Muscle layer of colon (tissue), 2 donors: ENCODE measurements at regions not wholly inside any gene's neighbourhood (a gene's known extent, or its start where the extent isn't known, plus 50 kb on each side); places are given as distances from the start of the nearest gene placed in this dataset.
"Not testable (repeated sequence)": the region's sequence is repeated elsewhere in the genome, so short reads cannot be mapped to it uniquely, and the experiment has no call there.

Experiments used
- H3K27ac ChIP-seq: one replicate; pipeline ENCODE4 v1.7.0; 2013; ENCODE audit warnings: low read depth, mild to moderate bottlenecking, low read length, moderate library complexity
- H3K27me3 ChIP-seq, 2 donors: one replicate each; pipeline ENCODE4 v1.7.0; 2013; ENCODE audit warnings: low read length in 2 of 2, mild to moderate bottlenecking in 2 of 2; ENCODE audit not compliant: insufficient read depth in 2 of 2, control insufficient read depth in 1 of 2
- H3K36me3 ChIP-seq: one replicate; pipeline ENCODE4 v1.7.0; 2013; ENCODE audit warnings: mild to moderate bottlenecking, low read length; ENCODE audit not compliant: insufficient read depth
- H3K4me1 ChIP-seq: one replicate; pipeline ENCODE4 v1.7.0; 2013; ENCODE audit warnings: mild to moderate bottlenecking, low read length; ENCODE audit not compliant: insufficient read depth
- H3K4me3 ChIP-seq, 2 donors: one replicate each; pipeline ENCODE4 v1.7.0; 2013; ENCODE audit warnings: low read length in 2 of 2, low read depth in 1 of 2, mild to moderate bottlenecking in 1 of 2, moderate library complexity in 1 of 2
- H3K9ac ChIP-seq: one replicate; pipeline ENCODE4 v1.7.0; 2013; ENCODE audit warnings: low read length
- H3K9me3 ChIP-seq: one replicate; pipeline ENCODE4 v1.7.0; 2013; ENCODE audit warnings: mild to moderate bottlenecking, low read length
- donor health status: abdominal sarcoma.
- donor health status: Adenocarcinoma of cecum.

DNA sequence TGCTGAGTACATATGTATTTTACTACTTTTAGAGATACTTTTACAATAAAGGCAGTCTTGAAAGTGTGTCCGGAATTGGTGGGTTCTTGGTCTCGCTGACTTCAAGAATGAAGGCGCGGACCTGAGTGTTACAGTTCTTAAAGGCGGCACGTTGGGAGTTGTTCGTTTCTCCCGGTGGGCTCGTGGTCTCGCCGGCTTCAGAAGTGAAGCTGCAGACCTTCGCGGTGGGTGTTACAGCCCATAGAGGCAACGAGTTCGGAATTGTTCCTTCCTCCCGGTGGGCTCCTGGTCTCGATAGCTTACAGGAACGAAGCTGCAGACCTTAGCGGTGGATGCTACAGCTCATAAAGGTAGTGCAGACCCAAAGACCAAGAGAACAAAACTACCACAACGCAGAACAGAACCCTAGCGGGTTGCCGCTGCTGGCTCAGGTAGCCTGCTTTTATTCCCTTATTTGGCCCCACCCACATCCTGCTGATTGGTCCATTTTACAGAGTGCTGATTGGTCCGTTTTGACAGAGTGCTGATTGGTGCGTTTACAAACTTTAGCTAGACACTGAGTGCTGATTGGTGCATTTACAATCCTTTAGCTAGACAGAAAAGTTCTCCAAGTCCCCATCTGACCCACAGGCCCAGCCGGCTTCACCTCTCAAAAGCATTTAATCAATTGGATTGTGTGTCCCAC lies 79.6 kb upstream of the KMT2C start:
- not testable (repeated sequence) for H3K4me3 ChIP-seq, H3K9ac ChIP-seq, H3K36me3 ChIP-seq, H3K27me3 ChIP-seq, H3K27ac ChIP-seq, H3K4me1 ChIP-seq, H3K9me3 ChIP-seq

DNA sequence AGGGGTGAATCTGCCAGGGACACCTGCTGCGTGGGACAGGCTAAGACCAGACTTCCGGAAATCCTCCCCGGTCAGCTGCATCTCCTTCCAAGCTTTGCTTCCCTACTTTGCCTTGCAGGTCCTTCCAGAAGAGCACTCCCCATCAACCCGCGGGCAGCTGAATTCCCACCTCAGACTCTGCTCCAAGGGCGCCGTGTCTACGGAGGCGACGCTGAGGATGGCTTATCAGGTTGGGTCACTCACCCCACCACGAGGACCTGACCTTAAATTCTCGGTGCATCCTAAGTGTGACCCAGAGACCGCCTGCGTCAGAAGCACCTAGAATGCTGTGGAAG lies 78.9 kb upstream of the KMT2C start:
- H3K4me3 ChIP-seq, result no peak overlapping the region
- H3K36me3 ChIP-seq, result no peaks in the 10 kb centered on the region
- H3K4me1 ChIP-seq, result no peaks in the 10 kb centered on the region
- H3K9me3 ChIP-seq, result no peaks in the 10 kb centered on the region
- H3K27ac ChIP-seq, result no peak overlapping the region
- H3K9ac ChIP-seq, result no peak overlapping the region
- H3K27me3 ChIP-seq, result no peaks in the 10 kb centered on the region

DNA sequence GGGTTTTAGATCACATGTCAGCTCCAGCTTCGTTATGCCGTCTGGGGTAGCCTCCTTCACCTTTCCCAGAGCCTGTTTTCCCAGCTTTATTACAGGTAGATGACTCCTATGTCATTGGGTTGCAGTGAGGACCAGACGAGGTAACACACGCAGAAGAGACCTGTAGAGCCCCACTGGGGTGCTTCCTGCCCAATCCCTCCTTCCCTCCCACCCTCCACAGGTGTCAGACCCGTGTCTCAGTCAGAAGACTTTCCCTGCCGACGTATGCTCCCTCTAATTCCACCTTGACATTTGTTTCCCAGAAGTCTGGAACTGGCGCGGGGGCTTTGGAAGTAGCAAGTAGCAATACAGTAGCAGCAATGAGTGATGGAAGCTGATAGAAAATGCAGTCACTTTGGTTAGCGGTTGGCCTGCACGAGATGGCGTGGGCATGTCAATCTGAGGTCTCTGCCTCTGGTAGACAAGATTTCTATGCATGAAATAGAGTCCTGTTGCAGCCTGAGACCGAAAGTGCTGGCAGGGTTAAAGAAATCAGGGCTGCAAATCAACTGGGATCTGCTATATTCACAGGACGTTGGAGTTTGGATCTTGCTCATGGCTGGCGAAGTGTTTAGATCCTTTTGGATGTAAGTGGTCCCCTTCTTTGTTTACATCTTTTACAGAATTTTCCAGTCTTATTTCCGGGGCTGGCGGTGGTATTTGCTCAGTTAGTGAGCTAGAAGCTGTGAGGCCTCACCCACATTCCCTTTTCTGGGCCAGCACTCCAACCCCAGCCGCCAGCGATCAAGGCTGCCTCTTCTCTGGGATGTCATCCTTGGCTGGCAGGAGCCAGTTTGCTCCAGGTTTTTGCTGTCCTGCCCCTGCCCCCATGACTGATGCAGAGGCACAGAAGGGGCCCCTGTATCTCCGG lies 78.3 kb upstream of the KMT2C start:
- H3K27ac ChIP-seq, result no peak overlapping the region
- H3K9ac ChIP-seq, result no peak overlapping the region
- no peak overlapping the region for H3K4me3 ChIP-seq
- H3K9me3 ChIP-seq, result no peaks in the 10 kb centered on the region
- no peaks in the 10 kb centered on the region for H3K4me1 ChIP-seq
- no peaks in the 10 kb centered on the region for H3K27me3 ChIP-seq
- H3K36me3 ChIP-seq, result no peaks in the 10 kb centered on the region

DNA sequence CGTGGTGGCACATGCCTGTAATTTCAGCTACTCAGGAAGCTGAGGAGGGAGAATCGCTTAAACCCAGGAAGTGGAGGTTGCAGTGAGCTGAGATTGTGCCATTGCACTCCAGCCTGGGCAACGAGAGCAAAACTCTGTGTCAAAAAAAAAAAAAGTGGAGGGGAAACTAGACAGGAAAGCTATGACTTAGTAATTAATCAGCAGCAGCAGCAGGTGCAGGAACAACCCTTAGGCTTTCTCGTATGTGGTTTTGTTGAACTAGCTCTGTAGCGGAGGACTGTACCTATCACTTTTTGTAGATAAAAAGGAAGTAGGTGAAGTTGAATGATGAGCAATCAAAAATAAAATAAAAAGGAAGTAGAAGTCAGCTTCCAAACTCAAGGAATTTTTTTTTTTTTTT lies 76.9 kb upstream of the KMT2C start:
- Histone ChIP-seq H3K9ac (no peak overlapping the region), H3K4me1 (no peaks in the 10 kb centered on the region), H3K9me3 (no peaks in the 10 kb centered on the region), H3K36me3 (no peaks in the 10 kb centered on the region), H3K4me3 (no peak overlapping the region), H3K27me3 (no peaks in the 10 kb centered on the region), H3K27ac (no peak overlapping the region)

DNA sequence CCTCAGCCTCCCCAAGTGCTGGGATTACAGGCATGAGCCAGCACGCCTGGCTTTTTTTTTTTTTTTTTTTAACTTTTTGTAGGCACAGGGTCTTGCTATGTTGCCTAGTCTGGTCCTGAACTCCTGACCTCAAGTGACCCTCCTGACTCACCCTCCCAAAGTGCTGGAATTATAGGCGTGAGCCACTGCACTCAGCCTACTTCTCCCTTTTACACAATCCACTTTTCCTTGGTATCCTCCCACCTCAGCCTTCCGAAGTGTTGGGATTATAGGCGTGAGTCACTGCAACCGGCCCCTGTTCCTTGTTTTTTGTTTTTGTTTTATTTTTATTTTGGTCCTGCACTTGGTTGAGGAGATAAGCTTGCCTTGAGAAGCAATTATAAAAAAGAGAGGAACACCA lies 75.9 kb upstream of the KMT2C start:
- Histone ChIP-seq H3K27me3 (no peaks in the 10 kb centered on the region), H3K4me3 (no peak overlapping the region), H3K27ac (no peak overlapping the region), H3K9ac (no peak overlapping the region), H3K9me3 (no peaks in the 10 kb centered on the region), H3K36me3 (no peaks in the 10 kb centered on the region), H3K4me1 (no peaks in the 10 kb centered on the region)

DNA sequence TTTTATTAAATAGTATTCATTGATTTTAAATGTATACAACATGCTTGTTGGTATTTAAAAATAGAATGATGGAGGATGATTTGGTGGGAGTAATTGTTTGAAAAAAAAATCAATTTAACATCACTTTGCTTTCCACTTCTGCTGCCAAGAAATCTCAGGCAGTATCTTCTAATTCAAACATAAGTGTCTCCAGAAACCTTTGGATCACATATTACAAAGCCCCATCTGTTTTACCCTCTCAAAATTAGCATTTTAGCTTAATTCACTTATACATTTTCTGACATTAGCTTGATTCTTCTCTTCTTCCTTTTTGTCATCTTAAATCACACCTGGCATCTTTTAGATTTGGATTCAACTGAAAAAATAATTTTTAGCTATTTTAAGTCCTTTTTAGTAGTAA lies 72.9 kb upstream of the KMT2C start:
- Histone ChIP-seq H3K27me3 (no peaks in the 10 kb centered on the region), H3K36me3 (no peaks in the 10 kb centered on the region)

DNA sequence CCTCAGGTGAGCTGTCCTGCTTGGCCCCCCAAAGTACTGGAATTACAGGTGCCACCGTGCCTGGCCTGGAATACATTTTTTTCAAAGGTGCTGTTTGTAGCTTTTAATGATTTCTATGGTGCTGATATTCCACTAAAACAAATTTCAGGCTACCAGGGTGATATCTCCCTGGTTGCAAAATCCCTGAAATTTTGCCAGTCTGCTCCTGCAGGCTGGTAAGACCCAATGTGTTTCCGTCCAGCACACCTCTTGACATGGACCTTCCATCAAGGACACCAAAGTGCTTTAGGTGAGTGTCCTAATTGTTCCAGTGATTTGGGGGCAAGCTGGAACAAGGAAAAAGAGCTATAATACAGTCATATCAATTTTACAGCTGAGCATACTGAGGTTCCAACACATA lies 69.8 kb upstream of the KMT2C start:
- H3K27me3 ChIP-seq, result no peaks in the 10 kb centered on the region
- no peaks in the 10 kb centered on the region for H3K4me1 ChIP-seq
- no peak overlapping the region for H3K4me3 ChIP-seq
- H3K9ac ChIP-seq, result no peak overlapping the region
- H3K9me3 ChIP-seq, result no peaks in the 10 kb centered on the region
- H3K36me3 ChIP-seq, result no peaks in the 10 kb centered on the region
- no peak overlapping the region for H3K27ac ChIP-seq

More for the DNA sequence above, 72.9 kb upstream of the KMT2C start:
- H3K9me3 ChIP-seq, result no peaks in the 10 kb centered on the region
- H3K4me3 ChIP-seq, result no peak overlapping the region
- no peak overlapping the region for H3K9ac ChIP-seq
- H3K4me1 ChIP-seq, result no peaks in the 10 kb centered on the region
- no peak overlapping the region for H3K27ac ChIP-seq

DNA sequence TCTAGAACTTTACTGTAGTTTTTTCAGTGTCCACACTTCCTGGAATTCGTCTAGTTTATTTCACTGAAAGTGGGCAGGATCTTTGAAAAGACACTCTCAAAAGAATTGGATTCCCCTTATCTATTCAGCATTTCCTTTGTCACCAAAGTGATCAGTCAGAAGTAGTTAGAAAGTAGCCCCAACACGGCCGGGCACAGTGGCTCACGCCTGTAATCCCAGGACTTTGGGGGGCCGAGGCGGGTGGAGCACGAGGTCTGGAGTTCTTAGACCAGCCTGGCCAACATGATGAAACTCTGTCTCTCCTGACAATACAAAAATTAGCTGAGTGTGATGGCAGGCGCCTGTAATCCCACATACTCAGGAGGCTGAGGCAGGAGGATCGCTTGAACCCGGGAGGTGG lies 69.0 kb upstream of the KMT2C start:
- Histone ChIP-seq H3K9me3 (no peaks in the 10 kb centered on the region), H3K4me3 (no peak overlapping the region), H3K4me1 (no peaks in the 10 kb centered on the region), H3K36me3 (no peaks in the 10 kb centered on the region), H3K9ac (no peak overlapping the region), H3K27me3 (no peaks in the 10 kb centered on the region), H3K27ac (no peak overlapping the region)

DNA sequence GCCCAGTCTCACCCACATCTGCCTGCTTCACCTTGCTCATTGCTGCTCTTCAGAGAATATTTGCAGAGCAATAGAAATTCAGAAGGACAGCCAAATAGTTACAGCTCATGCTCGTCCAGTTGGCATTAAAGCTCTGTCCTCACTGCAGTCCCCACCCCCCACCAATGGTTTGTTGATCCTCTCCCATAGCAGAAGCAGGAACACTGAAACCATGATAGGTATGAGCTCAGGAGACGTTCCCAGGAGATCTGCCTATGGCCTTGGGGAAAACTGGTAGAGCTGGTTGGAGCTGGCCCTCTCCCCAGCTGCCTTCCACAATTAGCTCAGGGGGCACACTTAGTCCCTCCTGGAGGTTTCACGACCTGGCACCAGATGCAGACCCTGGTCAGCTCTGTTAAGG lies 68.6 kb upstream of the KMT2C start:
- no peak overlapping the region for H3K9ac ChIP-seq
- H3K4me1 ChIP-seq, result no peaks in the 10 kb centered on the region
- no peak overlapping the region for H3K27ac ChIP-seq
- no peak overlapping the region for H3K4me3 ChIP-seq
- no peaks in the 10 kb centered on the region for H3K36me3 ChIP-seq
- H3K9me3 ChIP-seq, result no peaks in the 10 kb centered on the region
- H3K27me3 ChIP-seq, result no peaks in the 10 kb centered on the region

DNA sequence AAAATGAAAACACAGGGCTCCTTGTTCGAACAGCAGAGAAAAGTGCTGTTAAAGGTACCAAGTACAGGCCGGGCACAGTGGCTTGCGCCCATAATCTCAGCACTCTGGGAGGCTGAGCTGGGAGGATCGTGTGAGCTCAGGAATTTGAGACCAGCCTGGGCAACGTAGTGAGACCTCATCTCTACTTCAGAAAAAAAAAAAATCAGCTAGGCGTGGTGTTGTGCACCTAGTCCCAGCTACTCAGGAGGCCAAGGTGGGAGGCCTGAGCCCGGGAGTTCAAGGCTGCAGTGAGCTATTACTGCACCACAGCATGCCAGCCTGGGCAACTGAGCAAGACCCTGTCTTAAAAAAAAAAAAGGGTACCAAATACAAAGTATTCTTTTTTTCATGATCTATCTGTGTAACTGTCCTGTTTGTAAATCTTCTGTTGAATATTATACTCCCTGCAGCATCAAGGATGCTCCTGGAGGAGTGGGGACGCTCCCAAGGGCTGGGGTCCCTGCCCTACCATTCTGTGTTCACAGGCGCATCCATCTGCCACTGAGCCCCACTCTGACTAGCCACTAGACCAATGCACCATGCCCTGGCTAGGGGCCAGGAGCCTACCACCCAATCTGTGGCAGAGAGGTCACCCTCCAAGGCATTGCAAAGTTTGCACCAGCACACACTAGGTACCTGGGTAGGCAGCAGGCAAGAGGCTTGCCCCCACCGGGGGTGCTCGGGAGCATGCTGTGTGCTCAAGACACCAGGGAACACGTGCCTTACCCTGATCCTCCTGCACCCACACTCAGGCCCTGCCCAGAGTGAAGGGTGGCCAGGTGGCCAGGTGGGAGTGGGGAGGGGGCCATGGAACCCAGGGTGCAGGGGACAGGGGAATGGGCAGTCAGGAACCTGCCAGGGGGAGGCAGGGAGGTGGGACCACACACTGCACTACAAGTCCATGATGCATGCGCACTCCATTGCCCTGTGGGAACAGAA lies 67.3 kb upstream of the KMT2C start:
- Histone ChIP-seq H3K9ac (no peak overlapping the region), H3K4me3 (no peak overlapping the region), H3K27me3 (no peaks in the 10 kb centered on the region), H3K27ac (no peak overlapping the region), H3K9me3 (no peaks in the 10 kb centered on the region), H3K36me3 (no peaks in the 10 kb centered on the region), H3K4me1 (no peaks in the 10 kb centered on the region)

DNA sequence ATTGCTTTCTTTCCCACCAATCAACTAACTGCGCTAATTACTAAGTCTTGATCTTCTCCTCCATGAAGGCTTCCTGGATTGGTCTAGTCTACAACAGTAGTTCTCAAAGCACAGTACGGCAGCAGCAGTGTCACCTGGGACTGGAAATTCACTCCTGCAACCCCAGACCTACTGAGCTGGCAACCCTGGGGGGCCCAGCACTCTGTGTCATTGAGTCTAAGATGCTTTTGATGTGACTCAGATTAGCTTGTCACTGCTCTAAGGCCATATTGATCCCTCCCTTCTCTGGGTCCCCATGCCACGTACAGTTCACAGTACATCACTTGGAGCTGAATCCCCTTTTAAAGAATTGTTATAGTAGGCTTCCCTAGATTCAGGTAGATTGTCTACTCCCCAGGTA lies 65.7 kb upstream of the KMT2C start:
- no peaks in the 10 kb centered on the region for H3K27me3 ChIP-seq
- no peak overlapping the region for H3K27ac ChIP-seq
- no peak overlapping the region for H3K9ac ChIP-seq
- no peaks in the 10 kb centered on the region for H3K4me1 ChIP-seq
- no peak overlapping the region for H3K4me3 ChIP-seq
- no peaks in the 10 kb centered on the region for H3K9me3 ChIP-seq
- no peaks in the 10 kb centered on the region for H3K36me3 ChIP-seq
